ENCODE measurements at regions not wholly inside any gene's neighbourhood (a gene's known extent, or its start where the extent isn't known, plus 50 kb on each side); places are given as distances from the start of the nearest gene placed in this dataset.

GRCh38 chr11:104830508-104830907, 67.8 kb downstream of the CASP12 start:
- DNase-seq (ENCODE audit: low read depth in 2 of 2, low spot score in 1 of 2) = no peak

- DNase-seq (ENCODE audit: low read depth in 2 of 2, low spot score in 1 of 2) = no peak
Measured at GRCh38 chr11:104830080-104830479, 68.2 kb downstream of the CASP12 start.

- no peak for DNase-seq (ENCODE audit: low read depth in 2 of 2, low spot score in 1 of 2)
Measured at GRCh38 chr11:104826772-104827171, 71.5 kb downstream of the CASP12 start.

- no peak for DNase-seq (ENCODE audit: low read depth in 2 of 2, low spot score in 1 of 2)
Measured at GRCh38 chr11:104823657-104824056, 74.6 kb downstream of the CASP12 start.

- no peak for DNase-seq (ENCODE audit: low read depth in 2 of 2, low spot score in 1 of 2)
Measured at GRCh38 chr11:104820431-104820830, 77.8 kb downstream of the CASP12 start.

GRCh38 chr11:104819603-104820002, 78.7 kb downstream of the CASP12 start:
- DNase-seq (ENCODE audit: low read depth in 2 of 2, low spot score in 1 of 2) = no peak

GRCh38 chr11:104819107-104819506, 79.2 kb downstream of the CASP12 start:
- no peak for DNase-seq (ENCODE audit: low read depth in 2 of 2, low spot score in 1 of 2)

- DNase-seq (ENCODE audit: low read depth in 2 of 2, low spot score in 1 of 2) = no peak
Measured at GRCh38 chr11:104817973-104818372, 80.3 kb downstream of the CASP12 start.

GRCh38 chr11:104813532-104813931, 84.7 kb downstream of the CASP12 start:
- DNase-seq (ENCODE audit: low read depth in 2 of 2, low spot score in 1 of 2) = no peak

- DNase-seq (ENCODE audit: low read depth in 2 of 2, low spot score in 1 of 2) = no peak
Measured at GRCh38 chr11:104812103-104812788, 86.0 kb downstream of the CASP12 start.

- no peak for DNase-seq (ENCODE audit: low read depth in 2 of 2, low spot score in 1 of 2)
Measured at GRCh38 chr11:104803776-104804175, 94.5 kb downstream of the CASP12 start.

- DNase-seq (ENCODE audit: low read depth in 2 of 2, low spot score in 1 of 2) = no peak
Measured at GRCh38 chr11:104799251-104799650, 99.0 kb downstream of the CASP12 start.

- no peak for DNase-seq (ENCODE audit: low read depth in 2 of 2, low spot score in 1 of 2)
Measured at GRCh38 chr11:104798789-104799188, 99.5 kb downstream of the CASP12 start.

GRCh38 chr11:104796301-104796700, 102.0 kb downstream of the CASP12 start:
- no peak for DNase-seq (ENCODE audit: low read depth in 2 of 2, low spot score in 1 of 2)

- DNase-seq (ENCODE audit: low read depth in 2 of 2, low spot score in 1 of 2) = no peak
Measured at GRCh38 chr11:104795501-104796213, 102.6 kb downstream of the CASP12 start.

GRCh38 chr11:104792861-104793260, 105.4 kb downstream of the CASP12 start:
- no peak for DNase-seq (ENCODE audit: low read depth in 2 of 2, low spot score in 1 of 2)

- DNase-seq (ENCODE audit: low read depth in 2 of 2, low spot score in 1 of 2) = no peak
Measured at GRCh38 chr11:104791896-104792295, 106.4 kb downstream of the CASP12 start.

GRCh38 chr11:104784684-104785460, 113.4 kb downstream of the CASP12 start:
- DNase-seq (ENCODE audit: low read depth in 2 of 2, low spot score in 1 of 2) = no peak

- no peak for DNase-seq (ENCODE audit: low read depth in 2 of 2, low spot score in 1 of 2)
Measured at GRCh38 chr11:104783241-104783640, 115.0 kb downstream of the CASP12 start.

- no peak for DNase-seq (ENCODE audit: low read depth in 2 of 2, low spot score in 1 of 2)
Measured at GRCh38 chr11:104782377-104782754, 115.9 kb downstream of the CASP12 start.

- no peak for DNase-seq (ENCODE audit: low read depth in 2 of 2, low spot score in 1 of 2)
Measured at GRCh38 chr11:104781719-104782376, 116.4 kb downstream of the CASP12 start.

- DNase-seq (ENCODE audit: low read depth in 2 of 2, low spot score in 1 of 2) = no peak
Measured at GRCh38 chr11:104781037-104781436, 117.2 kb downstream of the CASP12 start.
